Stimulated activated naive CD4-positive, alpha-beta T cell treated with Interleukin-2 at 50 U/mL for 16 hours (primary cell): ENCODE measurements at regions not wholly inside any gene's neighbourhood (a gene's known extent, or its start where the extent isn't known, plus 50 kb on each side); places are given as distances from the start of the nearest gene placed in this dataset.

Experiments
- DNase-seq: peaks from one replicate; lab custom pipeline; 2025; lab: John Stamatoyannopoulos, UW

- DNase-seq = no peak
These were observed 728.3 kb upstream of the SEMA6A start for GRCh38 chr5:117302949-117303348.

- DNase-seq = no peak
These were observed 727.9 kb upstream of the SEMA6A start for GRCh38 chr5:117302473-117302872.

- no peak for DNase-seq
These were observed 725.3 kb upstream of the SEMA6A start for GRCh38 chr5:117299936-117300328.

- no peak for DNase-seq
These were observed 724.8 kb upstream of the SEMA6A start for GRCh38 chr5:117299224-117299935.

DNA sequence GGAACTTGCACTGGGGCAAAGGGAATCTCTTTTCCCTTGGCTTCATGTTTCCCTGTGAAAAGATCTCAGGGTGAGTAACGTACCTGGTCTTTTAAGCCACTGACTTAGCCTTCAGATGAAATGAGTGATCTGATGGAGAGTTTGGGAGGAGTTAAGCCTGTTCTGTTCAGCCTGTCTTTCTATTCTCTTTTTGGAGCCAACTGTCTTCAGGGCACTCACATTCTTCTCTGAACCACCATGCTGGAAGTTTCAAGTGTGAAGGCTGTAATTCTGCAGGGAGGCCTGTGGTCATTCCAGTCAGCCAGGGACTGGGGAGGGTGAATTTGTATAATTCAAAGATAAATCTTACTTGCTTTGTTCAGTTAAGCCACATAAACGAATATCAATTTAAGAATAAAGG lies 722.2 kb upstream of the SEMA6A start:
- DNase-seq = no peak

GRCh38 chr5:117295941-117296340 lies 721.3 kb upstream of the SEMA6A start:
- DNase-seq = no peak

GRCh38 chr5:117286813-117287212 lies 712.2 kb upstream of the SEMA6A start:
- no peak for DNase-seq

DNA sequence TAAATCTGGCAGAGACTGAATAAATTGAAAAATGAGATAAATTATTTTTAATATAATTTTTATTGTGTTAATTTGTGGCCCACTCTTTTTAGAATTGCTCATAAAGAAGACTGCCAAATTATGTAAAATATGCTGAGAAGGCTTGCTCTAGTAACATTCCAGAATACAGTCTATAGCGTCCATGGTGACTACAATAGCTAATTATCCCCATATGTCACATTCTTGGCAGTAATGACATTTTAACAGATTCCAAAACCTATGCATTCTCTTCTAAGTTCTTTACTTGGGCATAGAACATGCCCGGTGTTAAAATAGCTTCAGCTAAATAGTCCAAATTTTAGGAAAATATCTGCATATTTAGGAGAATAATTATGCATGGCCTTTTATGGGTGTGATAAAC lies 697.0 kb upstream of the SEMA6A start:
- no peak for DNase-seq

DNA sequence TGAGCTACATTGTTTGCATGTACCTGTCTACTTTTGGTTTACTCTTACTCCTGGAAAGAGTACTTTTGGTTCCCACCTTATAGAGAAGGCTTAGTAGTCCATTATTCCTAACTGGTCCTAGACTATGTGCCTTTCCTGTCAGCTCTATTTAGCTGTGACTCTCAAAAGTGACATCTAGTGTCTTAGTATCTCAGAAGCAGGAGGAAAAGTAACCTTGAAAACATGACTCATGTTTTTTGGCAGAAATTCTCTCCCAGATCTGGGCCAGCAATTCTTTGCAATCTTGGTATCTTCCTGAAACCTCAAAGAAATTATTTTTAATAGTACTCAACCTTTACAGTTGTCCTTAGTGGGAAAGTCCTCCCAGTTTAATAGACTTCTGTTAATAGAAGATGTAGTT lies 691.7 kb upstream of the SEMA6A start:
- DNase-seq = no peak

GRCh38 chr5:117263231-117263630 lies 688.6 kb upstream of the SEMA6A start:
- DNase-seq = no peak

- no peak for DNase-seq
These were observed 688.0 kb upstream of the SEMA6A start for GRCh38 chr5:117262572-117263131.

GRCh38 chr5:117261948-117262571 lies 687.4 kb upstream of the SEMA6A start:
- no peak for DNase-seq

DNA sequence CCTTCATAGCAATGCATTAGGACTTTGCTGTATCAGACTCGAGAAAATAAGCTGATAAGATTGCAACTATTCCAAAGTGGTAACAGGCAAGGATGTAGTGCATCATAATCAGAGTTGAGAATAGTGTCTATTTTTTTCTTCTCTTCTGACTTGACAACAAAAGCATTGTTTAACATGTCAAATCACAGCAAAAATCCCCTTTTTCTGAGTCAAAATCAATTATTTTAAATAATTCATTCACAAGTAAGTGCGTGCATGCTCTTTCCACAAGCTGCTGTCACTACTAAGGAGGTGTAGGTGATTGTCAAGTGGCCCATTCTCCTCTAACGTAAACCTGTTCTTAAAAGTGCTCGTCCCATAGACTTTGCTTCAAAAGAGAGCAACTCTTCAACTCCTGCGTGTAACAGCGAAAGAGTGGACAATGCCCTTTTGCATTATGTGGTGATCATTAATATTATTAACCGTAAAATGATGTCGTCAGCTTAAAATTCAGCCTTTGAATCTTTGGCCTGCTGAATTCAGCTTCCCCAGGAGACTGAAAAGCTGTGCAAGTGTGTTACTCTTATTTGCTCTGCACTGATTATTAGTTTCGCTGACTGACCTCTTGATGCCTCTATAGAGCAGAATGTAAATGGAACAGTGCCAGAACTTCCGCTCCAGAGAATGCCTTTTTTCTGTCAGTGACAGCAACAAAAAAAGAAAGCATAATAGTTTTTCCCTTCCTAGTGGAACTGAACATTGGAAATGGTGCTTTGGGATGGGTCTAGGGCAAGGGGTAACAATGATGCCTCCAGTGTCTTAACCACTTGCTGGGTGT lies 680.8 kb upstream of the SEMA6A start:
- no peak for DNase-seq

DNA sequence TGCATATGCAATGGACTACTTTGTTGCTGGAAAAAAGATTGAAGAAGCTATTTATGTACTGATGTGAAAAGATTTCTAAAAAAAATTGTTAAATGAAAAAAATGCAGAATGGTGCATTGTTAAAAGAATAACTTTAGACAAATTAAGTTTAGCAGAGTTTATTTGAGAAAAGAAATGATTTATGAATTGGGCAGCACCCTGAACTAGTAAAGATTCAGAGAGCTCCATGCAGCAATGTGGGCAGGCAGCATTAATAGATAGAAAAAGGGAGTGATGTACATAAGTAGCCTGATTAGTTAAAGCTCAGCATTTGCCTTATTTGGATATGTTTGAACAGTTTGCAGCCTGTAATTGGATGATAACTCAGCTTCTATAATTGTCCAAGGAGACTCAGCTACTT lies 677.9 kb upstream of the SEMA6A start:
- DNase-seq = no peak

DNA sequence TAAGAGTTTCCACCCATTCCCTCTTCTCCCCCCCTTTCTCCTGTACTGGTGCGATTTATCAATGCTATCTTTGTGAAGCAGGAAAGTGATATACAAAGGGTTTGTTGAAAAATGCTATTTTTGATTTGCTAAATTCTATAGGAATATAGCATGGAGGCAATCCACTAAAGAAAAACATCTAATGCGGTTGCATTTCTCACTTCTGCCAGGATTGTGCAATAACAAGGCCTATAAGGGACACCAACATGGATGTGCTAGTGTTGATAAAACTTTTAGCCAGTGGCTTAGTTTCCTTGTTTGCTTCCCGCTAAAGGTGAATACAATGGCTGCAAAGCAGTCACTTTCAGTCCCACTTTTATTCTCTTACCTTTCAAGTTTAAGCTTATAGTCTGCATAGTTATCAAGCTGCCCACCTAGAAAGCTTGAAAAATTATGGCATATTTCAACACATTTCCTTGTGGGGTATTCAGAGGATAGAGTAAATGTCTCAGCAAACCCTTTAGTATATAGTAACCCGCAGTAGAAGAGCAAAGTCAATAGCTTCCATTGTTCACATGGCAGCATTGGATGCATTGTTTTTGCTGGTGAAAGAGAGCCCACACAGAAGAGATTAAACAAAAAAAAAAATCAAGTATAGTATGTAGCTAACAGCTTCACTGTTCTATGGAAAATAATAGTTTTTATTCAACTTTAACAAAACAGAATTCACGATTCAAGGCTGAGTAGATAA lies 674.6 kb upstream of the SEMA6A start:
- DNase-seq = no peak

DNA sequence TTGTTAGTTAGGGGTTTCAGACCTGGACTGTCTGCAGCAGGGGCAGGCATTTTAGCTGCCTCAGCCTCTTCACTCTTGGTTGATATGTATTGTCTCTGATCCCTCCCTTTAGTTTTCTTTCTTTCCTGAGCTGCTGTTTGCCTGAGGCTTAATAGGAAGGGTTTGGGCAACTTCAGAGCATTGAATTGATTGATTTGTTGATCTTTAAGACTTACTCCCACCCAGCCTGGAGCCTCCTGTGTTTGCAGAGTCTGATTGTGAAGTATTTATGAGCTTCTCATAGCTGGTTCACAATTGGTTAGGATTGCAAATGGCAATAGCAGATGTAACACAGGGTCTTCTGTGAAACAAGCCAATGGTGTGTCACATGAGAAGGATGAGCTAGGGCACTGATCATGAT lies 671.8 kb upstream of the SEMA6A start:
- DNase-seq = no peak

DNA sequence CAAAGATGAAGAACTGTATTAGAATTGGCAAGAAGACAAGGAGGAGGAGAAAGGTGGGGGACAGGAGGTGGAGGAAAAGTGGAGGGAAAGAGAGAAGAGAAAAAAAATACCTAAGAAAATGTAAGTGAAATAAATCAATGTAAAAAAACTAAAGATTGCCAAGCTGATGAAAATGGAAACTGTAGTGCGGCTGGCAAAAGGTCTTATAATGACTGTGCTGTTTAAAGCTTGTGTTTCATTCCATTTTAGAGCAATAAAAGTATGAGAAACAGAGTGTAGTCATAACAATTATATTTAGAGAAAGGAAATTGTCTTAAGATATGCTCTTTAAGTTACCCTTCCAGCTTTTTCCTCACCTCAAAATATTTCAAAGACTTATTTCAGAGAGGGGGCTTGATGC lies 670.5 kb upstream of the SEMA6A start:
- DNase-seq = no peak

DNA sequence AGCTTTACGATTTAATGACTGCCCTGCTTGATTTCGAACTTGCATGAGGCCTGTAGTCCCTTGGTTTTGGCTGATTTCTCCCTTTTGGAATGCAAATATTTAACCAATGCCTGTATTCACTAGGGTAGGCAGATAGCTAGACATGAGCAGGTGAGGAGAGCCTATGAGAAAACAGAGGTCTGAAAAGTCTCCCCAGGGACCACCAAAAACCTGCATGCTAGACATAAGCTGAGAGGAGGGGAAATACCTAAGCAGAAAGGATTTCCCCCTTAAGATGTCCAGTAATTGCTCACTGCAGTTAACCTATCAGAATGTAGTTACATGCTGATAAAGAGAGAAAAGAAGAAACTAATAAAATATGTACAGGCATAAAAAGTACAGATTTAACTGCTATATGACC lies 667.4 kb upstream of the SEMA6A start:
- no peak for DNase-seq

DNA sequence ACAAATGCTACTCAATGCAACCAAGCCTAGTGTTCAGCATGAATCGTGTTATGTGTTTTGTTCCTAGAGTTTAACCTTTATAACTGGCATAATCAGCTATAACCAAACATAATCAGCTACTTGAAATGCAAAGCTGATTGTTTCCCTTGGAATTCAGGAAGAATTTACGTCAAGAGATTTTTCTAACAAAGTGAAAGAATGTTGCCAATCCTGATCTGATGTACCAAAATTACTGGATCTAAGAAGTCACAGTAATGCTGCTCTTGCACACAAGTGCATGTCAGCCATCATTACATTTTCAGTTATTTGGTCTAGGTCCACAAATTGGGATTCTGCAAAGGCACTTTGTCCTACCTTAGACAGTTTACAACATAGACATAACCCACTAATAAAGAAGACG lies 662.3 kb upstream of the SEMA6A start:
- DNase-seq = no peak

GRCh38 chr5:117235786-117236185 lies 661.2 kb upstream of the SEMA6A start:
- DNase-seq = no peak

DNA sequence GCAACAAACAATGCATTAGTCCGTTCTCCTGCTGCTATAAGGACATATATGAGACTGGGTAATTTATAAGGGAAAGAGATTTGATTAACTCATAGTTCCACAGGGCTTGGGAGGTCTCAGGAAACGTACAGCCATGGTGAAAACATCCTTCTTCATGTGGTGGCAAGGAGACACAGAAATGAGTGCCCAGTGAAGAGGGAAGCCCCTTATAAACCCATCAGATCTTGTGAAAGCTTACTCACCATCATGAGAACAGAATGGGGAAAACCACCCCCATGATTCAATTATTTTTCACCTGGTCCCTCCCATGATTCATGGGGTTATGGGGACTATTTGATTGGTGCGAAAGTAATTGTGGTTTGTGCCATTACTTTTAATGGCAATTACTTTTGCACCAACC lies 655.8 kb upstream of the SEMA6A start:
- DNase-seq = no peak

DNA sequence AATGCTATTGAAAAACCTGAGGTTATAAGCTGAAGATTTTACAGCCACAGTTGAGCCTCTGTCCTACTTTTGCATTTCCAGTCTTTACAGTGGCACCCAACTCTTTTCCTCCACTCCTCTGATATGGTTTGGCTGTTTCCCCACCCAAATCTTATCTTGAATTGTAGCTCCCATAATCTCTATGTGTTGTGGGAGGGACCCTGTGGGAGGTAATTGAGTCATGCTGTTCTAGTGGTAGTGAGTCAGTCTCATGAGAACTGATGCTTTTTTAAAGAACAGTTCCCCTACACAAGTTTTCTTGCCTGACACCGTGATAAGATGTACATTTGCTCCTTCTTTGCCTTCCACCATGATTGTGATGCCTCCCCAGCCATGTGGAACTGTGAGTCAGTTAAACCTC lies 646.1 kb upstream of the SEMA6A start:
- no peak for DNase-seq
